SK-N-DZ (cell line): ENCODE measurements at regions not wholly inside any gene's neighbourhood (a gene's known extent, or its start where the extent isn't known, plus 50 kb on each side); places are given as distances from the start of the nearest gene placed in this dataset.
A peak's percentile ranks its signal among the peaks of the same experiment; 100 is the strongest.
"Not testable (repeated sequence)": the region's sequence is repeated elsewhere in the genome, so short reads cannot be mapped to it uniquely, and the experiment has no call there.

Source experiments
- DNase-seq: peaks from one replicate; pipeline ENCODE4 v3.0.0-alpha.2; 2015; ENCODE audit warnings: low spot score

GRCh38 chr6:131492932-131493573 is 80.0 kb upstream of the ARG1 start:
- DNase-seq, result no peak

DNA sequence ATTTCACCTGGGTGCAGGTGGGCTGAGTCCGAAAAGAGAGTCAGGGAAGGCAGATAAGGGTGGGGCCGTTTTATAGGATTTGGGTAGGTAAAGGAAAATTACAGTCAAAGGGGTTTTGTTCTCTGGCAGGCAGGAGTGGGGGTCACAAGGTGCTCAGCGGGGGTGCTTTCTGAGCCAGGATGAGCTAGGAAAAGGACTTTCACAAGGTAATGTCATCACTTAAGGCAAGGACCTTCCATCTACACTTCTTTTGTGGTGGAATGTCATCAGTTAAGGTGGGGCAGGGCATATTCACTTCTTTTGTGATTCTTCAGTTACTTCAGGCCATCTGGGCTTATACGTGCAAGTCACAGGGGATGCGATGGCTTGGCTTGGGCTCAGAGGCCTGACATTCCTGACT is 68.6 kb upstream of the ARG1 start:
- not testable (repeated sequence) for DNase-seq

DNA sequence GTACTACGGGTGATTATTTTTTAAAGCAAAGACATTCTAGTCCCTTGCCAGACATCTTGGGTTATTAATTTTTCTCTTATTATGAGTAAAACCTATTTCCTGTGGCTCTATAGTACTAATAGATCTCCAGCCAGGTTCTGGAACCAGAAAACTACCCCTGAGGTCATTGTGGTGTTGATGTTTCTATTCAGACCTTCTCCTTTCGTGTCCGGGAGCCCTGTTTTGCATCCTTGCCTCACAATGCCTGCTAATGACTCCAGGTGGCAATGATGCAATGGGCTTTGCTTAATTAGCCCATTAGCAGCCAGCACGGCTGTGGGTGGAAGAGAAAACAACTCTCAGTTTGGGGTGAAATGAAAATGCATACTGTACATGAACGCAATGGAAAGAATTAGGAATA is 62.9 kb upstream of the ARG1 start:
- DNase-seq, result no peak

DNA sequence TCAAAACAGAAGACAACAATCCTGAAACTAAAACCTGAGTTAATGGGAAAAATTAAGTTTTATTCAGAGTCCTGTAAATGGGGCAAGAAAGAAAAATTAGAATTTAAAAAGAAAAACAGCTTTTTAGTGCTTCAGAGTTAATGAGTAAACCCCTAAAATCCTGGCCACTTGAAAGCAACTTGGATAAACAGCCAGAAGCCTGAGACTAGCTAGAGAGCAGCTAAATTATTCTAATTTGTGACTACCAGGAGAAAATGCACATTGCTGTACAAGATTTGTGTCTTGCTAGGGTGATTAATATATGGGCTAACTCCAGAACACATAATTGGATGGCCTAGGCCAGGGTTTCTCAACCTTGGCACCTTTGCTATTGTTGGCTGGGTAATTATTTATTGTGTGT is 62.4 kb upstream of the ARG1 start:
- DNase-seq, result no peak

DNA sequence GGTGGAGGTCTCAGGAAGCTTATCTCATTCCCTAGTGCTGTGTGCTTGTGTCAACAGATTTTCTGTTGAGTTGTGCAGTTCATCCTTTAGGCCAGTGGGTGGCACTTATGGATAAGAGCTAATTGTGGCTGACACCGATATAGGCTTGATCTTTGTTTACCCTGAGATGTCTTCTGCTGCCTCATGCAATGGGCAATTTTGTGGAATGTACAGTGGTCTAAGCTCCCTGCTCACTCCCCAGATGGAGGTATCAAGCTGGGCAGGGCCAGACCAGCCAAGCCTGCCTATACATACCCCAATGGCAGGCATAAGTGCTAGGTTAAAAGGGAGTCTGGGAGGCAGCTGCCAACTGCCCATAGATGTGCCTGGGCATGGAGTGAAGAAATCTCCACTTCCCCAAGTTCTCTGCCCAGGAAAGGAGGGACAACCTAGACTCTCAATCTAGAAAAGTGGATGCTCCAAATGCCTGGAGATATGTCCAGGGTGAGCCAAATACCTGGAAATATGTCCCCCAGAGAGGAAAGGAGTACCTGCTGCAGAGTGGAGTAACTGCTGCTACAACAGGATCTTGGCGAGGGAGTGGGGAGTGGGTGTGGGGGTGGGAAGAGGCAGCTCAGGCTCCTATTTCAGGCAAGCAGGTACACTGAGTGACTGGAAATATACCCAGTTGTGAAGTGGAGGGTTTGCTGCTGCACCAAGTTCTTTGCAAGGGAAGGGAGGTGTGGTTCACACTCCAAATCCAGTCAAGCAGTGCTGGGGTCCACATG is 53.2 kb upstream of the ARG1 start:
- peak; percentile 51 for DNase-seq
